Fibroblast of mammary gland (primary cell): ENCODE measurements at regions not wholly inside any gene's neighbourhood (a gene's known extent, or its start where the extent isn't known, plus 50 kb on each side); places are given as distances from the start of the nearest gene placed in this dataset.

ENCODE experiments used
- DNase-seq: peaks from one replicate; pipeline ENCODE4 v3.0.0-alpha.2; 2010; ENCODE audit warnings: low read depth
- H3K4me3 ChIP-seq: 2 replicates; pipeline ENCODE4 v1.5.1; 2011; ENCODE audit warnings: low read depth, mild to moderate bottlenecking, low read length, moderate library complexity; ENCODE audit not compliant: control insufficient read depth
- TF ChIP-seq, protein P1 (sequence below): conservative IDR thresholded peaks from 2 replicates; pipeline ENCODE4 v1.5.1; 2011; ENCODE audit warnings: low read depth, low read length, inconsistent platforms; ENCODE audit not compliant: control insufficient read depth, insufficient read depth

DNA sequence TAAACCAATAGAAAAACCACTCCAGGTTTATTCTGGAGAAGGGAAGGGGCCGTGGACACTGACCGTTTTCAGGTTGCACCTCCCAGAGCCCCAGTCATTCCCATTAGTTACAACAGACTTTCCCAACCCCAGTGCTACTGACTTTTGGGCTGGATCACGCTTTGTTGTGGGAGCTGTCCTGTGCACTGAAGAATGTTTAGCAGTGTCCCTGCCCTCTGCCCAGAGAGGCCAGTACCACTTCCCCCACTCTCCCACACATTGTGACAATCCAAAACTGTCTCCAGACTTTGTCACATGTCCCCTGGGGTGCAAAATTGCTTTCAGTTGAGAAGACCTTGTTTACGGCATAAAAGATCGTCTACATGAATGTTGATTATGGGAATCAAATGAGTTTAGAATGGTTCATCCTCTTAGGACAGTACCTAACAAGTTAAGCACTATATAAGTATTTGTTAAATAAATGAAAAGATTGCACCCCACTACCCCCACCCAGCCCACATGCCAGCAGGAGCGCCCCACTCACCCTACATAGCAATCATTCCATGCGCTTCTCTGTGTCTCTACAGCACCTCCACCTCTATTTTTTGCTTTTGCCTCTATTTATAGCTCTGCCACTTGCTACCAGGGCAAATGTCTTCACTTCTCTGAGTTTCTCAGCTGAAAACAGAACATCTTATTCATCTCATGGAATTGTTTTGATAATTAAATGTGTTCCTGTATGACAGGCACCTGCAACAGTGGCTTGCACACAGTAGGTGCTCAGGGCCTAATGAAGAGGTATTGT is 104.9 kb downstream of the AXIN2 start:
- H3K4me3 ChIP-seq, result no peak overlapping the region
- TF ChIP-seq, protein P1, sequence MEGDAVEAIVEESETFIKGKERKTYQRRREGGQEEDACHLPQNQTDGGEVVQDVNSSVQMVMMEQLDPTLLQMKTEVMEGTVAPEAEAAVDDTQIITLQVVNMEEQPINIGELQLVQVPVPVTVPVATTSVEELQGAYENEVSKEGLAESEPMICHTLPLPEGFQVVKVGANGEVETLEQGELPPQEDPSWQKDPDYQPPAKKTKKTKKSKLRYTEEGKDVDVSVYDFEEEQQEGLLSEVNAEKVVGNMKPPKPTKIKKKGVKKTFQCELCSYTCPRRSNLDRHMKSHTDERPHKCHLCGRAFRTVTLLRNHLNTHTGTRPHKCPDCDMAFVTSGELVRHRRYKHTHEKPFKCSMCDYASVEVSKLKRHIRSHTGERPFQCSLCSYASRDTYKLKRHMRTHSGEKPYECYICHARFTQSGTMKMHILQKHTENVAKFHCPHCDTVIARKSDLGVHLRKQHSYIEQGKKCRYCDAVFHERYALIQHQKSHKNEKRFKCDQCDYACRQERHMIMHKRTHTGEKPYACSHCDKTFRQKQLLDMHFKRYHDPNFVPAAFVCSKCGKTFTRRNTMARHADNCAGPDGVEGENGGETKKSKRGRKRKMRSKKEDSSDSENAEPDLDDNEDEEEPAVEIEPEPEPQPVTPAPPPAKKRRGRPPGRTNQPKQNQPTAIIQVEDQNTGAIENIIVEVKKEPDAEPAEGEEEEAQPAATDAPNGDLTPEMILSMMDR, result no peak
- DNase-seq, result no peak

DNA sequence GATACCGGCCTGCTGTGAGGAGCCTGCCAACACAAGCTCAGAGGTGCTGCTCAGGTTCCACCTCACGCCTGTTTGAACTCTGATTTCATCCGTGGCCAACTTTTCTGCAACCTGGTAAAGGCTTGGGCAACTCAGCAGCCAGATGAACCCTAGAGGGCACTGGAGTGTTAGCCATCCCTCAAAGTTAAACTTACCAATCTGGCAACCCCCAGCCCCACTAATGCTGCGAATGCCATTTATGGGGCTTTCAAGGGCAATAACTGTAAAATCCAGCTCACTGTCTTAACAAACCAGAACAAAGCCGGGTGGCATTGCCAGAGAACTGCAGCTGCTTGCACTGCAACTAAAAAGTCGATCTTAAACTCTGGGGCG is 105.5 kb downstream of the AXIN2 start:
- no peak overlapping the region for H3K4me3 ChIP-seq
- DNase-seq, result peak; percentile 6
- TF ChIP-seq, protein P1, result peak; percentile 22

DNA sequence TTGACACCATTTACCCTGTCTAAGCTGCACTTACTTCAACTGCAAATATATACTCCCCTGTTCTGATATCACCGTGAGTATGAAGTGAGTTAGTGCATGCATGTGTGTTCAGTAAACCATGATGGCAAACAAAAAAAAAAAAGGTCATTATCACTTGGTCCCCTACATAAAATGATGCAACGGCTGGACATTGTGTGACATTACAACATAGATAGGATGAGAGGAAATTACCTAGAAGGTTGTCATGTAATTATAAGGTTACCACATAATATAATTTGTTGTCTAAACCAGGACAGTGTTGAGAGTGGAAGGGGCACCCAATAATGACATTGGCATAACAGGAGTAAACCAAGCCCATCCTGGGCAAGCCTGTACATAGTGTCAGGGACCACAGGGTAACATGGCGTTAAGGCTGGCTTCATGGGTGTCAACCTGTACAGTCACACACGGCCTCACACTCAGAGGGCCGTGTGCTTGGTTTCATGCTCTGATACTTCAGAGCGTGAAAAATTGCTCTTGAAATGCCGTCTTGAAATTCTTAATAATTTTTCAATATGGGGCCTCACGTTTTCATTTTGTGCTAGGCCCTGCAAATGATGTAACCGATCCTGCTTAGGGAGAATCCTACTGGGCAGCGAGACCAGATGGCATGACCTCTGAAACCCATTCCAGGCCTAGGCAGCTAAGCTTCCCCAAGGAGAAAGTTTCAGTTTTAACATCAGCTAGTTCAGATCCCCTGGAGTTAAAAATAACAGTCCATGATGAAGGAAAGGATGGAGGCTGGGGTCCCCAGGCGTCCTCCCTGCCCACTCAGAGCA is 106.1 kb downstream of the AXIN2 start:
- TF ChIP-seq, protein P1, result no peak
- H3K4me3 ChIP-seq, result no peak overlapping the region
- DNase-seq, result no peak

DNA sequence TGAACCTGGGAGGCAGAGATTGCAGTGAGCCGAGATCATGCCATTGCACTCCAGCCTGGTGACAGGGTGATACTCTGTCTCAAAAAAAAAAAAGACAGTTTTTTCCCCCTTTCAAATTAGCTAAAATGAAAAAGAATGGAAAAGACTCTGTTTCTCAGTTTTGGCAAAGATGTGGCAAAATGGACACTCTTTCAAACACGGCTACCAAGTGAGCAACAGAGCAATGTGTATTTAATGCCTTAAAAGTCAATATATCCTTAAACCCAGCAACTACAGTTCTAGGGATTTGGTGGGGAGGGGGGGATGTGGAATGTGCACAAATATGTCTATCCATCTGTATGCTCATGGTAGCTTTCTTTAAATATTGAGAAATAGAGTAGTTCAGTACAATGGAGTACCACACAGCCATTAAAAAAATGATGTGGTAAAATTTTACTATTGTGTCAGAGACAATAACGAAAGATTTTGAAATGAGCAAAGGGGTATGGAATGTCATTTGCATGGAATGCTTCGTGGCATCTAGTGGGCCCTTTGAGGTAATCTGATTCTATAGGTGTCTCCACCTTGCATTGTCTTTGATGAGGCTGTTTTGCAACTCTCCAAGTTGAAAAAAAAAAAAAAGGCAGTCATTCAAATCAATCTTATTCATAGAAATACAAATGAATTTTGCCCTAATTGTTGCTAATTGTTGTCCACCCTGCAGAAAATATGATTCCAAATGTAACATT is 108.1 kb downstream of the AXIN2 start:
- no peak for DNase-seq
- TF ChIP-seq, protein P1, result no peak
- no peak overlapping the region for H3K4me3 ChIP-seq

DNA sequence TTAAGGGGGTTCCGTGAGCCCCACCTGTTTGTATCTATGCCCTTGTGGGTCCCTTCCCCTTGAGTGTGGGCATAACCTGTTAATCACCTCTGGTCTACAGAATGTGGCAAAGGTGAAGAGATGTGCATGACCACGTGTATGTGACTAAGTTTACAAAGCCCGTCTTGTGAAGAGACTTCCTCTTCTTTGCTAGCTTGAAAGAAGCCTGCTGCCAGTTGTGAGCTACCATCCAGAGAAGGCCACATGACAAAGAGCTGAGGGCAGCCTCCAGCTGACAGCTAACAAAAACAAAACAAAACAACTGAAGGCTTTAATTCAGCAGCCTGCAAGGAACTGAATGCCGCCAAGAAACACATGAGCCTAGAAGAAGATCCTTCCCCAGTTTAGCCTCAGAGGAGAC is 112.0 kb downstream of the AXIN2 start:
- no peak for DNase-seq
- H3K4me3 ChIP-seq, result no peak overlapping the region
- TF ChIP-seq, protein P1, result no peak

DNA sequence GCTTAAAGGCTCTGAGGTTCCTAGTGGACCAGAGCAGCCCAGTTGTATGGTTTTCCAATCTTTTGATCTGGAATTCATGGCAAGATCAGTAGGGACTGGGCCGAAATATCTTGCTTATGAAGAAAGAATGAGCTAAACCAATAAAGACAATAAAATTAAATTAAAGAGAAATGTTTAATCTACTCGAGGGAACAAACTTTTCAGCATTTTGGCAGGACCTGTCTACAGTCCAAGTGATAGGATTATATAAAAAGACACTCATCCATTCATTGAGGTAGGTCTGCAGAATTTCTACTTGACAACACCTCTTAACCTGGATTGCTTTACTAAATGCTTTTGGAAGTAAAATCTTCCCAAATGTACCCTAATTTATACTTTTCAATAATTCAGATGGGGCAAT is 113.6 kb downstream of the AXIN2 start:
- DNase-seq, result no peak
- TF ChIP-seq, protein P1, result no peak
- no peak overlapping the region for H3K4me3 ChIP-seq
